HepG2 (cell line): ENCODE measurements at regions not wholly inside any gene's neighbourhood (a gene's known extent, or its start where the extent isn't known, plus 50 kb on each side); places are given as distances from the start of the nearest gene placed in this dataset.

Experiments
- ATAC-seq: fragments of 200-7000 bp; cut with Tn5 transposase; 3 replicates; pipeline ENCODE4 v1.9.1; 2020; ENCODE audit warnings: mild to moderate bottlenecking, moderate library complexity
- BruUV-seq: library from RNA; stranded (reverse); fragments of 400-500 nt; replicated peaks from 2 replicates; lab custom pipeline; 2021; lab: Mats Ljungman, UMichigan
- CTCF ChIA-PET: fragments of 300-600 bp; formaldehyde crosslinking; extraction: SDS; loops from one replicate; lab custom pipeline; 2021; ENCODE audit warnings: low total read pairs, inconsistent platforms, low intra/inter-chr PET ratio; lab: Yijun Ruan, JAX
- POLR2A ChIA-PET: fragments of 350-600 bp; sonication (Branson Sonifier 250); formaldehyde crosslinking; loops from one replicate; lab custom pipeline; 2020; ENCODE audit warnings: antibody characterized with exemption, inconsistent platforms; lab: Yijun Ruan, JAX
- DNase-seq: peaks from one replicate; pipeline ENCODE4 v3.0.0-alpha.2; 2015; ENCODE audit warnings: low spot score
- FAIRE-seq: peaks from 3 replicates; lab custom pipeline; 2011; peaks lifted over from hg19 to GRCh38; lab: Jason Lieb, UNC
- H2AFZ ChIP-seq: one replicate; pipeline ENCODE4 v1.6.1; 2011; ENCODE audit warnings: low read length, inconsistent platforms
- H3K27ac ChIP-seq: fragments of 300-600 bp; 3 replicates; pipeline ENCODE4 v1.8.0; 2011; ENCODE audit warnings: mixed run types, mild to moderate bottlenecking, mixed read lengths, low read length, inconsistent platforms; ENCODE audit not compliant: insufficient read depth; ENCODE audit errors: extremely low read length
- H3K27me3 ChIP-seq, 2 experiments: fragments of 200-600 bp in 1 of 2; 2 replicates in 1 of 2; 3 replicates in 1 of 2; pipeline versions ENCODE4 v1.6.0 to v1.8.0; 2011; ENCODE audit warnings: low read length in 2 of 2, mild to moderate bottlenecking in 2 of 2, moderate library complexity in 2 of 2, inconsistent platforms in 1 of 2; ENCODE audit not compliant: insufficient read depth in 2 of 2, control insufficient read depth in 1 of 2
- H3K36me3 ChIP-seq, 2 experiments: fragments of 200-600 bp in 1 of 2; replicated peaks in 1 of 2; 2 replicates in 1 of 2; 3 replicates in 1 of 2; pipeline versions ENCODE4 v1.5.1 to v1.8.0; 2011; ENCODE audit warnings: low read length in 2 of 2, inconsistent platforms in 1 of 2; ENCODE audit not compliant: insufficient read depth in 2 of 2, control insufficient read depth in 1 of 2
- H3K4me1 ChIP-seq: 2 replicates; pipeline ENCODE4 v1.5.1; 2012; ENCODE audit warnings: low read length, inconsistent platforms; ENCODE audit not compliant: insufficient read depth
- H3K4me2 ChIP-seq: 2 replicates; pipeline ENCODE4 v1.6.0; 2011; ENCODE audit warnings: low read depth, low read length, inconsistent platforms
- H3K4me3 ChIP-seq, 3 experiments: fragments of 200-600 bp in 1 of 3; sonication (generic), shearing (Covaris generic) in 1 of 3; replicated peaks in 1 of 3; 2 replicates each; pipeline ENCODE4 v1.5.1; 2011 to 2016; ENCODE audit warnings: low read length in 3 of 3, inconsistent platforms in 2 of 3, low read depth in 2 of 3, mild to moderate bottlenecking in 2 of 3, control low read depth in 1 of 3, mixed read lengths in 1 of 3; ENCODE audit not compliant: insufficient read depth in 1 of 3
- H3K79me2 ChIP-seq: one replicate; pipeline ENCODE4 v1.6.1; 2011; ENCODE audit warnings: low read length, inconsistent platforms; ENCODE audit not compliant: insufficient read depth
- H3K9ac ChIP-seq: 2 replicates; pipeline ENCODE4 v1.6.0; 2011; ENCODE audit warnings: mild to moderate bottlenecking, low read depth, low read length, inconsistent platforms; ENCODE audit not compliant: insufficient read depth
- H3K9me3 ChIP-seq: 2 replicates; pipeline ENCODE4 v1.5.1; 2012; ENCODE audit warnings: mild to moderate bottlenecking, low read length
- H4K20me1 ChIP-seq: 2 replicates; pipeline ENCODE4 v1.6.0; 2011; ENCODE audit warnings: inconsistent platforms, mild to moderate bottlenecking, low read length, moderate library complexity; ENCODE audit not compliant: insufficient read depth
- CBX1 ChIP-seq: IDR thresholded peaks from one replicate; pipeline ENCODE4 v1.6.1; 2016; ENCODE audit warnings: antibody characterized with exemption, low read depth
- GABPB1 ChIP-seq: IDR thresholded peaks from 2 replicates; pipeline ENCODE4 v1.6.1; 2016; ENCODE audit warnings: mild to moderate bottlenecking, missing genetic modification reagents, moderate library complexity, missing compliant biosample characterization
- GZF1 ChIP-seq: sonication (generic); formaldehyde crosslinking; IDR thresholded peaks from 2 replicates; pipeline ENCODE4 v1.5.1; 2020; ENCODE audit warnings: mild to moderate bottlenecking, missing genetic modification reagents
- HNRNPL ChIP-seq: fragments of 200-400 bp; formaldehyde crosslinking; IDR thresholded peaks from 2 replicates; pipeline ENCODE4 v1.6.1; 2017; ENCODE audit warnings: mild to moderate bottlenecking, low read depth, low read length
- MTA3 ChIP-seq: sonication (generic); formaldehyde crosslinking; IDR thresholded peaks from 2 replicates; pipeline ENCODE4 v1.4.0; 2020; ENCODE audit warnings: missing genetic modification reagents
- RCOR2 ChIP-seq: IDR thresholded peaks from 2 replicates; pipeline ENCODE4 v1.6.1; 2016; ENCODE audit warnings: missing biosample characterization, missing genetic modification reagents
- RFX5 ChIP-seq: IDR thresholded peaks from 2 replicates; pipeline ENCODE4 v1.6.1; 2011; ENCODE audit warnings: low read depth, low read length, improper control_type of control experiment
- ZFP36L2 ChIP-seq: sonication (generic); formaldehyde crosslinking; IDR thresholded peaks from 2 replicates; pipeline ENCODE4 v1.4.0; 2020; ENCODE audit warnings: missing genetic modification reagents
- ZIK1 ChIP-seq: sonication (generic); formaldehyde crosslinking; IDR thresholded peaks from 2 replicates; pipeline ENCODE4 v1.5.0; 2020; ENCODE audit warnings: mild to moderate bottlenecking, low read depth, missing genetic modification reagents, borderline replicate concordance
- ZNF432 ChIP-seq: sonication (generic); formaldehyde crosslinking; IDR thresholded peaks from 2 replicates; pipeline ENCODE4 v1.5.0; 2020; ENCODE audit warnings: missing genetic modification reagents, mild to moderate bottlenecking, borderline replicate concordance
- ZNF446 ChIP-seq: sonication (generic); formaldehyde crosslinking; IDR thresholded peaks from 2 replicates; pipeline ENCODE4 v1.5.0; 2020; ENCODE audit warnings: mild to moderate bottlenecking, missing genetic modification reagents
- ZNF460 ChIP-seq: sonication (generic); formaldehyde crosslinking; IDR thresholded peaks from 2 replicates; pipeline ENCODE4 v1.5.1; 2020; ENCODE audit warnings: missing genetic modification reagents, mild to moderate bottlenecking, borderline replicate concordance
- ZNF550 ChIP-seq: sonication (generic); formaldehyde crosslinking; IDR thresholded peaks from 2 replicates; pipeline ENCODE4 v1.4.0; 2020; ENCODE audit warnings: mild to moderate bottlenecking, missing genetic modification reagents, borderline replicate concordance
- ZSCAN30 ChIP-seq: sonication (generic); formaldehyde crosslinking; IDR thresholded peaks from 2 replicates; pipeline ENCODE4 v1.5.0; 2020; ENCODE audit warnings: mild to moderate bottlenecking, missing genetic modification reagents
- WGBS: methylation state at CpG from one replicate; pipeline ENCODE4 v1.1.6; 2017; ENCODE audit warnings: low lambda C conversion rate; 5-methylcytosine and 5-hydroxymethylcytosine counted together
- in situ Hi-C: cut with HindIII; loops from 2 replicates; pipeline ENCODE4 v1.10.0; 2017; ENCODE audit warnings: low pct_unique_long_range_greater_than_20kb; ENCODE audit not compliant: extremely low pct_ligation_motif_present
- intact Hi-C: fragments of 100-400 bp; cut with micrococcal nuclease; formaldehyde crosslinking; loops from one replicate; pipeline ENCODE4 v1.10.0; 2022; ENCODE audit not compliant: unreplicated experiment
- TF ChIP-seq, protein P1 (sequence below): sonication (generic); formaldehyde crosslinking; IDR thresholded peaks from 2 replicates; pipeline ENCODE4 v1.5.0; 2020; ENCODE audit warnings: mild to moderate bottlenecking, missing genetic modification reagents
- TF ChIP-seq, protein P2 (sequence below): sonication (generic); formaldehyde crosslinking; IDR thresholded peaks from 2 replicates; pipeline ENCODE4 v1.5.1; 2020; ENCODE audit warnings: missing genetic modification reagents, mild to moderate bottlenecking, borderline replicate concordance
- TF ChIP-seq, protein P3 (sequence below): sonication (generic); formaldehyde crosslinking; IDR thresholded peaks from 2 replicates; pipeline ENCODE4 v1.8.1; 2023; ENCODE audit warnings: missing genetic modification reagents, mild to moderate bottlenecking, borderline replicate concordance
- TF ChIP-seq, protein P4 (sequence below): sonication (generic); formaldehyde crosslinking; IDR thresholded peaks from 2 replicates; pipeline ENCODE4 v1.4.0; 2020; ENCODE audit warnings: mild to moderate bottlenecking, missing genetic modification reagents

DNA sequence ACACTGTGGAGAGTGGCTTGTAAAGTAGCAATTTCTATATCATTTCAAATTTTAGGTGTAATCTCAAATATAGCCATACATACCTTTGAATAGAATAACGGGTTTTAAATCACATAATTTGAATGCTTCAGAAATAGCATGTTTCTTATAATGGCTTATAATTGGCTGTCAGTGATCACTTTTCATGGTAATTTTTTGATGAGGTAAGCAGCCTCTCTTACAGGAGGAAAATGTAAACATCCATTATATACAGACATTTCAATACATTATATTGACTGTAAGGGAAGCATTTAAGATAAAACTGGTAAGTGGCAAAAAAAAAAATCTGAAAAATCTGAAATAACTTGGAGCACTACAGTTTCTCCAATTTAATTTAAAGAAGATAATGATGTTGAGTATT lies 67.8 kb upstream of the PHACTR2 start (continued):
- TF ChIP-seq, protein P1, sequence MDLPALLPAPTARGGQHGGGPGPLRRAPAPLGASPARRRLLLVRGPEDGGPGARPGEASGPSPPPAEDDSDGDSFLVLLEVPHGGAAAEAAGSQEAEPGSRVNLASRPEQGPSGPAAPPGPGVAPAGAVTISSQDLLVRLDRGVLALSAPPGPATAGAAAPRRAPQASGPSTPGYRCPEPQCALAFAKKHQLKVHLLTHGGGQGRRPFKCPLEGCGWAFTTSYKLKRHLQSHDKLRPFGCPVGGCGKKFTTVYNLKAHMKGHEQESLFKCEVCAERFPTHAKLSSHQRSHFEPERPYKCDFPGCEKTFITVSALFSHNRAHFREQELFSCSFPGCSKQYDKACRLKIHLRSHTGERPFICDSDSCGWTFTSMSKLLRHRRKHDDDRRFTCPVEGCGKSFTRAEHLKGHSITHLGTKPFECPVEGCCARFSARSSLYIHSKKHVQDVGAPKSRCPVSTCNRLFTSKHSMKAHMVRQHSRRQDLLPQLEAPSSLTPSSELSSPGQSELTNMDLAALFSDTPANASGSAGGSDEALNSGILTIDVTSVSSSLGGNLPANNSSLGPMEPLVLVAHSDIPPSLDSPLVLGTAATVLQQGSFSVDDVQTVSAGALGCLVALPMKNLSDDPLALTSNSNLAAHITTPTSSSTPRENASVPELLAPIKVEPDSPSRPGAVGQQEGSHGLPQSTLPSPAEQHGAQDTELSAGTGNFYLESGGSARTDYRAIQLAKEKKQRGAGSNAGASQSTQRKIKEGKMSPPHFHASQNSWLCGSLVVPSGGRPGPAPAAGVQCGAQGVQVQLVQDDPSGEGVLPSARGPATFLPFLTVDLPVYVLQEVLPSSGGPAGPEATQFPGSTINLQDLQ = no peak
- no peak for TF ChIP-seq ZNF460 (CRISPR knock-in tag)

DNA sequence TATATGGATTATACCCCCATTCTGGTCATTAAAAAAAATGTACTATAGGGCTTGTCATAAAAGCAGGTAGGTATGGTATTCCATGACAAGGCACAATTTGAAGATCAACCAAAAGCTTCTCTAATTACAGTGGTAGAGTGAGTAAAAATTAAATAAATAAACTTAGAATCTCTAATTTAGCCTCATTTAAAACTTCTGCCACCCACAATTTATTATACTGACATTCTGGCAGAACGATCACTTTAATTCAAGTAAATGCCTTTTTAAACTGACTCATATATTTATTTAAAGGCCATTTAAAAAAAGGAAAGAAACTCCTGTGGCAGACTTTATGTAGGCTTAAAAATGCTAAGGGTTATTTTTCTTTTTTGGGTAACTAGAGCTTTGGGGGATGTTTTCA lies 68.3 kb upstream of the PHACTR2 start:
- ATAC-seq (no peak), DNase-seq (no peak), FAIRE-seq (no peak)
- H3K4me2 ChIP-seq = no peak overlapping the region
- H3K27ac ChIP-seq = no peak overlapping the region
- H3K79me2 ChIP-seq = no peaks in the 10 kb centered on the region
- H3K9me3 ChIP-seq = no peaks in the 10 kb centered on the region
- intact Hi-C loops (no loop called here), in situ Hi-C loops (no loop called here)
- TF ChIP-seq RFX5 (no peak), CBX1 (no peak), ZNF446 (no peak), MTA3 (CRISPR knock-in tag) (no peak), ZNF432 (CRISPR knock-in tag) (no peak), ZNF550 (CRISPR knock-in tag) (no peak), RCOR2 (CRISPR knock-in tag) (no peak), GZF1 (CRISPR knock-in tag) (no peak), ZFP36L2 (CRISPR knock-in tag) (no peak), GABPB1 (CRISPR knock-in tag) (no peak), HNRNPL (no peak), ZSCAN30 (CRISPR knock-in tag) (no peak), ZIK1 (CRISPR knock-in tag) (no peak)
- TF ChIP-seq, protein P2, sequence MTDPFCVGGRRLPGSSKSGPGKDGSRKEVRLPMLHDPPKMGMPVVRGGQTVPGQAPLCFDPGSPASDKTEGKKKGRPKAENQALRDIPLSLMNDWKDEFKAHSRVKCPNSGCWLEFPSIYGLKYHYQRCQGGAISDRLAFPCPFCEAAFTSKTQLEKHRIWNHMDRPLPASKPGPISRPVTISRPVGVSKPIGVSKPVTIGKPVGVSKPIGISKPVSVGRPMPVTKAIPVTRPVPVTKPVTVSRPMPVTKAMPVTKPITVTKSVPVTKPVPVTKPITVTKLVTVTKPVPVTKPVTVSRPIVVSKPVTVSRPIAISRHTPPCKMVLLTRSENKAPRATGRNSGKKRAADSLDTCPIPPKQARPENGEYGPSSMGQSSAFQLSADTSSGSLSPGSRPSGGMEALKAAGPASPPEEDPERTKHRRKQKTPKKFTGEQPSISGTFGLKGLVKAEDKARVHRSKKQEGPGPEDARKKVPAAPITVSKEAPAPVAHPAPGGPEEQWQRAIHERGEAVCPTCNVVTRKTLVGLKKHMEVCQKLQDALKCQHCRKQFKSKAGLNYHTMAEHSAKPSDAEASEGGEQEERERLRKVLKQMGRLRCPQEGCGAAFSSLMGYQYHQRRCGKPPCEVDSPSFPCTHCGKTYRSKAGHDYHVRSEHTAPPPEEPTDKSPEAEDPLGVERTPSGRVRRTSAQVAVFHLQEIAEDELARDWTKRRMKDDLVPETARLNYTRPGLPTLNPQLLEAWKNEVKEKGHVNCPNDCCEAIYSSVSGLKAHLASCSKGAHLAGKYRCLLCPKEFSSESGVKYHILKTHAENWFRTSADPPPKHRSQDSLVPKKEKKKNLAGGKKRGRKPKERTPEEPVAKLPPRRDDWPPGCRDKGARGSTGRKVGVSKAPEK = no peak
- TF ChIP-seq, protein P3, sequence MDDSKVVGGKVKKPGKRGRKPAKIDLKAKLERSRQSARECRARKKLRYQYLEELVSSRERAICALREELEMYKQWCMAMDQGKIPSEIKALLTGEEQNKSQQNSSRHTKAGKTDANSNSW (CRISPR knock-in tag) = no peak
- TF ChIP-seq, protein P4, sequence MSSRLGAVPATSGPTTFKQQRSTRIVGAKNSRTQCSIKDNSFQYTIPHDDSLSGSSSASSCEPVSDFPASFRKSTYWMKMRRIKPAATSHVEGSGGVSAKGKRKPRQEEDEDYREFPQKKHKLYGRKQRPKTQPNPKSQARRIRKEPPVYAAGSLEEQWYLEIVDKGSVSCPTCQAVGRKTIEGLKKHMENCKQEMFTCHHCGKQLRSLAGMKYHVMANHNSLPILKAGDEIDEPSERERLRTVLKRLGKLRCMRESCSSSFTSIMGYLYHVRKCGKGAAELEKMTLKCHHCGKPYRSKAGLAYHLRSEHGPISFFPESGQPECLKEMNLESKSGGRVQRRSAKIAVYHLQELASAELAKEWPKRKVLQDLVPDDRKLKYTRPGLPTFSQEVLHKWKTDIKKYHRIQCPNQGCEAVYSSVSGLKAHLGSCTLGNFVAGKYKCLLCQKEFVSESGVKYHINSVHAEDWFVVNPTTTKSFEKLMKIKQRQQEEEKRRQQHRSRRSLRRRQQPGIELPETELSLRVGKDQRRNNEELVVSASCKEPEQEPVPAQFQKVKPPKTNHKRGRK = no peak
- no peak overlapping the region for H3K9ac ChIP-seq
- H3K27me3 ChIP-seq = no peaks in the 10 kb centered on the region
- BruUV-seq = no TSS peak
- no peak overlapping the region for H2AFZ ChIP-seq
- ChIA-PET POLR2A (no interaction called here), CTCF (no interaction called here)
- no peaks in the 10 kb centered on the region for H3K36me3 ChIP-seq
- 55% methylated on average over 1 of the region's 1 CpG for WGBS
- H4K20me1 ChIP-seq = no peaks in the 10 kb centered on the region
- no peak overlapping the region for H3K4me3 ChIP-seq
- no peaks in the 10 kb centered on the region for H3K4me1 ChIP-seq
